ENCODE measurements at regions not wholly inside any gene's neighbourhood (a gene's known extent, or its start where the extent isn't known, plus 50 kb on each side); places are given as distances from the start of the nearest gene placed in this dataset.
A peak's percentile ranks its signal among the peaks of the same experiment; 100 is the strongest.

DNA sequence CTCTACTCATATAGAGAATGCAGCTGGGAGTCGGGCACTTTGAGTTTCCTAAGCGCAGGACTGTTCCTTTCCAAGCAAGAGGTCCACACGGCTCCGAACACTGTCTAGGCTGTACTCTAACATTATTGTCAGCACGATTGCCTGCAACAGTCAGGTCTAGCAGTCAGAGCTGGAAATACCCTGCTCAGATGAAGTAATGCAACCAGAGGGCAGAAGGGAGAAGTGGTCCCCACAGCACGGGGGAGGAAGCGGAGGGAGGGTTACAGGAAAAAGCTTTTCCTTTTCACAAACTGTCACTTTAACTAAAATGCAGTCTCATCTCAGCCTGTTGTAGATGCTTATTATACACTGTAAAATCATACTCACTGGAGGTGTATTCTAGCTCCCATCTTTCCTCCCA is 98.9 kb upstream of the SLC44A3 start:
- no peak overlapping the region for H2BK5ac ChIP-seq (ENCODE audit: low read depth, low read length, poor library complexity, severe bottlenecking)
- H3K27me3 ChIP-seq (ENCODE audit: control insufficient read depth, insufficient read depth, low read length) = no peaks in the 10 kb centered on the region
- TF ChIP-seq, protein P1, sequence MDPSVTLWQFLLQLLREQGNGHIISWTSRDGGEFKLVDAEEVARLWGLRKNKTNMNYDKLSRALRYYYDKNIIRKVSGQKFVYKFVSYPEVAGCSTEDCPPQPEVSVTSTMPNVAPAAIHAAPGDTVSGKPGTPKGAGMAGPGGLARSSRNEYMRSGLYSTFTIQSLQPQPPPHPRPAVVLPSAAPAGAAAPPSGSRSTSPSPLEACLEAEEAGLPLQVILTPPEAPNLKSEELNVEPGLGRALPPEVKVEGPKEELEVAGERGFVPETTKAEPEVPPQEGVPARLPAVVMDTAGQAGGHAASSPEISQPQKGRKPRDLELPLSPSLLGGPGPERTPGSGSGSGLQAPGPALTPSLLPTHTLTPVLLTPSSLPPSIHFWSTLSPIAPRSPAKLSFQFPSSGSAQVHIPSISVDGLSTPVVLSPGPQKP (IDR thresholded peaks at IDR 0.05; ENCODE audit: borderline replicate concordance, low read depth, low read length) = no peak
- TF ChIP-seq, protein P2, sequence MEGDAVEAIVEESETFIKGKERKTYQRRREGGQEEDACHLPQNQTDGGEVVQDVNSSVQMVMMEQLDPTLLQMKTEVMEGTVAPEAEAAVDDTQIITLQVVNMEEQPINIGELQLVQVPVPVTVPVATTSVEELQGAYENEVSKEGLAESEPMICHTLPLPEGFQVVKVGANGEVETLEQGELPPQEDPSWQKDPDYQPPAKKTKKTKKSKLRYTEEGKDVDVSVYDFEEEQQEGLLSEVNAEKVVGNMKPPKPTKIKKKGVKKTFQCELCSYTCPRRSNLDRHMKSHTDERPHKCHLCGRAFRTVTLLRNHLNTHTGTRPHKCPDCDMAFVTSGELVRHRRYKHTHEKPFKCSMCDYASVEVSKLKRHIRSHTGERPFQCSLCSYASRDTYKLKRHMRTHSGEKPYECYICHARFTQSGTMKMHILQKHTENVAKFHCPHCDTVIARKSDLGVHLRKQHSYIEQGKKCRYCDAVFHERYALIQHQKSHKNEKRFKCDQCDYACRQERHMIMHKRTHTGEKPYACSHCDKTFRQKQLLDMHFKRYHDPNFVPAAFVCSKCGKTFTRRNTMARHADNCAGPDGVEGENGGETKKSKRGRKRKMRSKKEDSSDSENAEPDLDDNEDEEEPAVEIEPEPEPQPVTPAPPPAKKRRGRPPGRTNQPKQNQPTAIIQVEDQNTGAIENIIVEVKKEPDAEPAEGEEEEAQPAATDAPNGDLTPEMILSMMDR (conservative IDR thresholded peaks at IDR 0.05; ENCODE audit: low read depth, low read length) = no peak
- TF ChIP-seq RAD21 (IDR thresholded peaks at IDR 0.05; ENCODE audit: low read length) (no peak), FOS (IDR thresholded peaks at IDR 0.05; ENCODE audit: low read depth, low read length) (no peak), SMC3 (IDR thresholded peaks at IDR 0.05; ENCODE audit: low read depth, low read length) (no peak), POLR2A (IDR thresholded peaks at IDR 0.05; ENCODE audit: low read depth, low read length) (no peak), MAZ (IDR thresholded peaks at IDR 0.05; ENCODE audit: borderline replicate concordance, low read depth, low read length) (no peak), CEBPB (IDR thresholded peaks at IDR 0.05; ENCODE audit: low read depth, low read length) (no peak)
- no peak overlapping the region for H4K5ac ChIP-seq (ENCODE audit: low read depth, low read length)
- DNase-seq (no peak), ATAC-seq (ENCODE audit: low read depth) (no peak)
- no peak overlapping the region for H3K27ac ChIP-seq (ENCODE audit: insufficient read depth, low read length)
- no TSS peak for BruUV-seq (replicated peaks)
- in situ Hi-C loops (cut with MboI; ENCODE audit: low sequenced_read_pairs) = no loop called here
- H2BK20ac ChIP-seq (ENCODE audit: low read depth, low read length) = peak overlapping the region; percentile 72
- H3K4ac ChIP-seq (ENCODE audit: low read depth, low read length) = peak overlapping the region; percentile 66
- H4K8ac ChIP-seq (ENCODE audit: low read depth in 2 of 2, low read length in 2 of 2) = peak overlapping the region in 1 of 2 experiments; percentile 28; a peak in 3 of 4 replicates
- H2BK15ac ChIP-seq (ENCODE audit: low read depth, low read length) = peak overlapping the region; percentile 89; the same call in 2 of the 3 replicates
- no peaks in the 10 kb centered on the region for H3K36me3 ChIP-seq (ENCODE audit: control insufficient read depth, insufficient read depth, low read length)
- peak overlapping the region; percentile 6 for H2AFZ ChIP-seq (replicated peaks; ENCODE audit: low read length, poor library complexity)
- peaks cover 0 to 8% of the 10 kb centered on the region in 2 experiments; a peak in 2 of 4 replicates for H3K79me1 ChIP-seq (ENCODE audit: low read depth in 1 of 2, low read length in 2 of 2)
- no peak overlapping the region for H3K56ac ChIP-seq (ENCODE audit: extremely low read depth, insufficient read depth, low read length)
- dilution Hi-C loops (cut with HindIII; ENCODE audit: low sequenced_read_pairs, unreplicated experiment) = no loop called here
- intact Hi-C loops (cut with micrococcal nuclease) = no loop called here
- no peak overlapping the region for H3K4me2 ChIP-seq (ENCODE audit: low read depth, low read length)
- peak overlapping the region; percentile 49 for H2BK120ac ChIP-seq (ENCODE audit: low read depth, low read length)
- 100% methylated on average over 3 of the region's 7 CpGs; no CpG with 5 or more reads in 1 of the 2 experiments for WGBS, 2 experiments (ENCODE audit: extremely low coverage in 2 of 2, insufficient read length in 1 of 2)
- H2AK9ac ChIP-seq (replicated peaks; ENCODE audit: low read depth, low read length, poor library complexity) = no peak overlapping the region
- H3K9me3 ChIP-seq (ENCODE audit: control insufficient read depth, insufficient read depth, low read length) = no peaks in the 10 kb centered on the region
- no peaks in the 10 kb centered on the region for H4K20me1 ChIP-seq (ENCODE audit: insufficient read depth, low read length)
- no peak overlapping the region for H3K23ac ChIP-seq (ENCODE audit: low read depth, low read length)
- H2AK5ac ChIP-seq (ENCODE audit: low read depth, low read length) = peak overlapping the region; percentile 94
- H3K4me3 ChIP-seq (ENCODE audit: insufficient read depth, low read depth, low read length) = no peak overlapping the region
- H4K91ac ChIP-seq (ENCODE audit: insufficient read depth, low read depth, low read length) = peak overlapping the region; percentile 57
- ChIA-PET POLR2A (ENCODE audit: unreplicated experiment) (no interaction called here), CTCF (no interaction called here)
- H3K4me1 ChIP-seq (ENCODE audit: control insufficient read depth, insufficient read depth, low read length) = peaks cover 13% of the 10 kb centered on the region
- H3K9me1 ChIP-seq (ENCODE audit: insufficient read depth, low read length) = peaks cover 10% of the 10 kb centered on the region
- no peak overlapping the region for H3K9ac ChIP-seq (ENCODE audit: low read depth, low read length)
- peak overlapping the region; percentile 57; the same call in 1 of the 2 replicates for H3K14ac ChIP-seq (replicated peaks; ENCODE audit: low read depth, low read length)
- H3K18ac ChIP-seq (ENCODE audit: low read depth, low read length) = 0 out of 2 replicates have a peak overlapping the region, but pooled peaks have one; percentile 27
